ENCODE measurements at regions not wholly inside any gene's neighbourhood (a gene's known extent, or its start where the extent isn't known, plus 50 kb on each side); places are given as distances from the start of the nearest gene placed in this dataset.

- ATAC-seq, result no peak
These were observed 105.8 kb downstream of the TBX19 start for GRCh38 chr1:168386492-168386891.

DNA sequence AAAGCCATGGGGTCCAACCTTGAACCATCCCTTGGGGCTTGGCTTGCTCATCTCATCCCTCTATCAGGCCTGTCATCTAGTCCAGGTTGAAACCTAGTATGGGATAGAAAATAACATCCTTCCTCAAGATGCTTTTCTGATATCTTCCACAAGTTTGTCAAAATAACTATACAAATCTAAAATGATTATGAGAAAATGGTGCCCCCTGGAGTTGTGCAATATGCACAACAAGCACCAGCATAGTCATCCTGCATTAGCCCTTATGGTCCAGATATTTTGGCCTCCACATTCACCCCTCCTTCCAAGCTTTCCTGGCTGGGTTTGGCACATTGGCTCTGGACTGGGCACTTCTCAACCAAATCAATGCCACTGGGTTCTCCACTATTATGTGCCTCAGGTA, 101.2 kb downstream of the TBX19 start:
- ATAC-seq, result no peak

DNA sequence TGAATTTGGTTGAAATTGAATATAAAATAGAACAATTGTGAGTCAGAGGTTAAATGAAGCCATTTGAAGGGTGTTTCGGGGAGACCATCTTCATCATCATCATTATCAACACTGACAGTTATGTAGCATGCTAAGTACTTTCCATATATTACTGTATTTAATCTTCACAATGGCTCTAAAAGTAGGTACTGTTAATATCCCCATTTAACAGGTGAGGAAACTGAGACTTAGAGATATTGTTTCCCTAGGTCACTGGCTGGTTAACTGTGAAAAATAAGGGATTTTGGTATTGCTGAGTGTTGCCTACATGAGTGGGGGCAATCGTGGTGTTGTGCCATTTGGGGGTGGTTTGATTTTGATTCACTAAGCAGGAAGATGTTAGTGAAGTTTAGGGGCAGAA, 100.3 kb downstream of the TBX19 start:
- ATAC-seq, result no peak

- ATAC-seq, result no peak
These were observed 98.6 kb downstream of the TBX19 start for GRCh38 chr1:168379104-168379860.

- ATAC-seq, result no peak
These were observed 95.1 kb downstream of the TBX19 start for GRCh38 chr1:168375566-168376300.

DNA sequence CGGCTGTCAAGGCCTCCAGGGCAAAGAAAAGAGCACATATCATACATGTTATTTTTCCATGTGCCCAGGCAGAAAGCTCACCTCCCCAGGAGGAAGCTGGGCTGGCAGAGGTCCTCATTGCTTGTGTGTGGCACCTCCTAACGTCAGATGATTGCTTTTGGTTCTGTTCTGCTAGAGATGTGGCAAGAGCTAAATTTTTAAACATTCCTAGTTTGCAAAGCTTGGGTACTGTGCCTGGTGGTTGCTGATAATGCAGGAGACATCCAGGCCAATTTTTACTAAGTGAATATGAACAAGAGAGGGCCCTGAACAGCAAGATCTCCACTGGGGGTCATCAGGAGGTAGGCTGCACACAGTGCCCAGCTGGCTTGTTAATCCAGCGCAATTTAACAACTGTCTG, 93.9 kb downstream of the TBX19 start:
- no peak for ATAC-seq

DNA sequence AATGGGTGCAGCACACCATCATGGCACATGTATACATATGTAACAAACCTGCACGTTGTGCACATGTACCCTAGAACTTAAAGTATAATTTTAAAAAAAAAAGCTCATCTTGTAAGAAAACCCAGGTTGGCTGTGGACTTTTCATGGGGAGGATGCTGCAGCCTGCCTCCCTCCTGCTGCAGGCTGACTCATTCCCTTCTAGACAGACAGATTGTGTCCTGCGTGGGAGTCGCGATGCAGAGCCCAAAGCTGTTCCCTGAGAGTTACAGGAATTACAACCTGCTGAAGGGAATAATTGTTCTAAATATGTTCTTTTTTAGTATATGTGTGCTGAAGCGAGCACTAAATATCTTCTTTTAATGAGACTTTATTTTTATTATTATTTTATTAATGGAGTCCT, 93.2 kb downstream of the TBX19 start:
- ATAC-seq, result no peak

GRCh38 chr1:168372861-168373371, 92.2 kb downstream of the TBX19 start:
- no peak for ATAC-seq

DNA sequence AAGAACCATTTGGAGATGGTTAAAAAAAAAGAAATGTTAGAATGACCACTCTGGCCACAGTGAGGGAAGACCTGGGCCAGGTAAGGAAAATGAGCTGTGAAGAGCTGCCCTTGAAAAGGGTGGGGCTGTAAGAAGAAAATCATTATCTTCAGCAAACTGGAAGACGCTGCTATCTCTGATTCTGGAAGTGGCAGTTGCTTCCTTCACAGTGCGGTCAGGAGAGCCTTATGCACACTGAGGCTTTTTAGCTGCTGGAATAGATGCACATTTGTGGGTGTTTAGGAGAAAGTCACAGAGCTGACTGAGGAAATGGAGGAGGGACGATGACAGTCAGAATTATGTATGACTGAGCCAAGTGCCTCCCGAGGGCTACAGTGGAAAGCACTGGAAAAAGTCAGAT, 91.6 kb downstream of the TBX19 start:
- ATAC-seq, result no peak

- ATAC-seq, result no peak
These were observed 90.8 kb downstream of the TBX19 start for GRCh38 chr1:168371477-168371876.

- ATAC-seq, result no peak
These were observed 89.9 kb downstream of the TBX19 start for GRCh38 chr1:168370586-168370985.

GRCh38 chr1:168369655-168370054, 89.0 kb downstream of the TBX19 start:
- ATAC-seq, result no peak

GRCh38 chr1:168368131-168368530, 87.5 kb downstream of the TBX19 start:
- no peak for ATAC-seq

DNA sequence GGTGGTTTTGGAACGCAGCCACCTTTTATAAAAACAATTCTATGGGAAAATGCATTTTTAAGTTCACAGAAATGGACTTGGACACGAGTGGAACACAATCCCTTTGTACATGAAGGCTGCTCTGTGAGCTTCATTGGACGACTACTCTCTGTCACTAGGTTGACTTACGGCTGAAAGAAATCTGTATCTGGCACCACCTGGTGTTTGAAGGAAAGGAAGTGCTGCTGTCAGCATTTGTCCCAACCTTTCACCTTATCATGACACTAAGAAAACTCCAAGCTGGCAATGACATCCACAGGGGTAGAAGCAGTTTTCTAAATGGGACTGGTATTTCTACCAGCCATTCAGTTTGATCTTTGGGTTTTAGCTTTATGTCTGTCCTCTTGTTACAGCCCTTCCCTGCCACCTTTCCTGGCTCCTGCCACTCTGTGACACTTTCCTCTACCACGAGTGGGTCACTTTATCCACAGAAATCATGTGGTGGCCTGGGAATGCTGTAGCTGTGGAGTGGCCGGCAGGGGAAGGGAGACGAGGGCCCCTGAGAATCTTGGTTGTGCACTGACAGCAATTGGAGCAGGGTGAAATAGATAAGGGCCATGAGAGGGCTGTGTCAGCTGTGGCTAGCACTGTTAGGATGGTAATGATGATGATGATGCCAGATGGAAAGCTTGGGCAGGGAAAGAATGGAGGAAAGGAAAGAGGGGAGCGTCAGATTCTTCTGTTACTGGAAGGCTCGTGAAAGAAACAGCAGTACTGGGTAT, 85.2 kb downstream of the TBX19 start:
- no peak for ATAC-seq
